Adipocyte (in vitro differentiated cells): ENCODE measurements at regions not wholly inside any gene's neighbourhood (a gene's known extent, or its start where the extent isn't known, plus 50 kb on each side); places are given as distances from the start of the nearest gene placed in this dataset.
A peak's percentile ranks its signal among the peaks of the same experiment; 100 is the strongest.

Experiments
- DNase-seq: peaks from one replicate; pipeline ENCODE4 v3.0.0-alpha.2; 2015; ENCODE audit warnings: low read depth
- H3K27me3 ChIP-seq: replicated peaks from 2 replicates; pipeline ENCODE4 v1.7.0; 2013; ENCODE audit warnings: mild to moderate bottlenecking, low read length, moderate library complexity; ENCODE audit not compliant: control insufficient read depth, insufficient read depth
- H3K36me3 ChIP-seq: 2 replicates; pipeline ENCODE4 v1.7.0; 2013; ENCODE audit warnings: low read length, mild to moderate bottlenecking, moderate library complexity; ENCODE audit not compliant: control insufficient read depth, insufficient read depth, severe bottlenecking
- H3K4me1 ChIP-seq: 2 replicates; pipeline ENCODE4 v1.7.0; 2013; ENCODE audit warnings: mild to moderate bottlenecking, low read length, moderate library complexity; ENCODE audit not compliant: control insufficient read depth, insufficient read depth
- H3K4me3 ChIP-seq: 2 replicates; pipeline ENCODE4 v1.7.0; 2013; ENCODE audit warnings: mild to moderate bottlenecking, low read length, moderate library complexity
- H3K9ac ChIP-seq: 2 replicates; pipeline ENCODE4 v1.7.0; 2013; ENCODE audit warnings: mild to moderate bottlenecking, low read length, moderate library complexity
- H3K9me3 ChIP-seq: 2 replicates; pipeline ENCODE4 v1.7.0; 2013; ENCODE audit warnings: mild to moderate bottlenecking, low read length, moderate library complexity; ENCODE audit not compliant: control insufficient read depth

DNA sequence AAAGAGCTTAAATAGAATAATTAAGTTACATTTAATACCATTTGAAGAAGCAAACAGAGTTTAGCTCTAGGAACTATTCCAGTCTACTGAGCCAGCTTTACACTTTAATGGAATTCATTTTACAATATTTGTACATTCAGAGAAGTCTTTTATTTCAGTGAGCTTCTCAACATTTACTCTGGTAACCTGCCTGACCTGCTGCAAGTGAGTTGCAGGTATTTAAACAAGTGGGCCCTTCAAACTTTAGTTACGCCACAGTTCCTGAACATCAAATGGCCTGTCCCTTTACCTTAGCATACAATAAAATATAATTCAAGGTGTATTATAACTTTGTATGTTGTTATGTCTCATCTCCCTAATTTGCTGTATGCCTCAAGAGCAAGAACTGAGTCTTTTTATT lies 121.6 kb upstream of the SEMA3C start:
- no peaks in the 10 kb centered on the region for H3K27me3 ChIP-seq

DNA sequence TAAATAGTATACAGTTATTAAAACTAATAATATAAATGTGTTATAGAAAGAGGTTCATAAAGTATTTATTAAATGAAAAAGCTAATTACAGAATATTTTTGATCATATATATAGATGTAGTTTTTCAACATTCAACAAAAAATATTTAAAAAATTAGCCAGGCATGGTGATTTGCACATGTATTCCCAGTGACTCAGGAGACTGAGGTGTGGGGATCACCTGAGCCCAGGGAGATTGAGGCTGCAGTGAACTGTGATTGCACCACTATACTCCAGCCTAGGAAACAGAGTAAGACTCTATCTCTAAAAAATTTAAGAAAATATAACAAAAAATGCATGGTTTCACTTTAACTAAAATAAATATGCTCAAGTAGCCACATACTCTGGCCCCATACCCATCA lies 118.0 kb upstream of the SEMA3C start:
- DNase-seq, result no peak

More for the DNA sequence above, 121.6 kb upstream of the SEMA3C start:
- no peak overlapping the region for H3K4me3 ChIP-seq
- no peak overlapping the region for H3K9ac ChIP-seq
- peaks cover 4% of the 10 kb centered on the region for H3K4me1 ChIP-seq
- no peaks in the 10 kb centered on the region for H3K36me3 ChIP-seq
- no peak for DNase-seq
- H3K9me3 ChIP-seq, result no peaks in the 10 kb centered on the region

GRCh38 chr7:81036057-81036456 lies 117.2 kb upstream of the SEMA3C start:
- Histone ChIP-seq H3K9ac (no peak overlapping the region), H3K36me3 (no peaks in the 10 kb centered on the region), H3K4me3 (no peak overlapping the region), H3K4me1 (peaks cover 4% of the 10 kb centered on the region), H3K9me3 (no peaks in the 10 kb centered on the region), H3K27me3 (no peaks in the 10 kb centered on the region)
- no peak for DNase-seq

More for the DNA sequence above, 118.0 kb upstream of the SEMA3C start:
- Histone ChIP-seq H3K27me3 (no peaks in the 10 kb centered on the region), H3K4me3 (no peak overlapping the region), H3K9me3 (no peaks in the 10 kb centered on the region), H3K4me1 (peaks cover 4% of the 10 kb centered on the region), H3K9ac (no peak overlapping the region), H3K36me3 (no peaks in the 10 kb centered on the region)

GRCh38 chr7:81031996-81032395 lies 113.1 kb upstream of the SEMA3C start:
- Histone ChIP-seq H3K36me3 (no peaks in the 10 kb centered on the region), H3K27me3 (no peaks in the 10 kb centered on the region), H3K9ac (no peak overlapping the region), H3K4me1 (peaks cover 4% of the 10 kb centered on the region), H3K9me3 (no peaks in the 10 kb centered on the region), H3K4me3 (no peak overlapping the region)
- no peak for DNase-seq

DNA sequence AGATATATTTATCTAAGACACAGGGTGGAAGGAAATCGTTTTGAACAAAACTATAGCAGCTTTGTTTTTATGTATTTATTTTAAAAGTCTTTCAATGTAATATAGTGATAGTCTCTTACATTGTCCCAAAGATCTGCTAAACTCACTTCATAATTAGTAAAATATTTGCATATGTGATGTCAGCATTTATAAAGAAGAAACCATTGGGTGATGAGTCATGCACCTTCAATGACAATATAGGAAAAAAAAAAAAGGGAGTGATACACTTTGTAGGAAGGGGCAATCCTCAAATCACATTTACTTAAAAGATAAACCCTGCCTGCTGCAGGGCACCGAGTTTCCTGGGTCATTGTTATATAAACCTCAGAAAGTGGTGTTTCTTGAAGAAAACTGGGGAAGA lies 112.4 kb upstream of the SEMA3C start:
- Histone ChIP-seq H3K9ac (no peak overlapping the region), H3K4me3 (no peak overlapping the region), H3K4me1 (peaks cover 4% of the 10 kb centered on the region), H3K9me3 (no peaks in the 10 kb centered on the region), H3K36me3 (no peaks in the 10 kb centered on the region), H3K27me3 (no peaks in the 10 kb centered on the region)
- DNase-seq, result no peak

- no peaks in the 10 kb centered on the region for H3K9me3 ChIP-seq
- H3K36me3 ChIP-seq, result no peaks in the 10 kb centered on the region
- H3K4me3 ChIP-seq, result no peak overlapping the region
- no peak for DNase-seq
- H3K4me1 ChIP-seq, result no peaks in the 10 kb centered on the region
- H3K27me3 ChIP-seq, result no peaks in the 10 kb centered on the region
- no peak overlapping the region for H3K9ac ChIP-seq
Measured at GRCh38 chr7:81030472-81030871, 111.6 kb upstream of the SEMA3C start.

GRCh38 chr7:81029511-81029910 lies 110.7 kb upstream of the SEMA3C start:
- H3K9ac ChIP-seq, result no peak overlapping the region
- no peak for DNase-seq
- H3K27me3 ChIP-seq, result no peaks in the 10 kb centered on the region
- H3K4me1 ChIP-seq, result no peaks in the 10 kb centered on the region
- H3K4me3 ChIP-seq, result no peak overlapping the region
- H3K9me3 ChIP-seq, result no peaks in the 10 kb centered on the region
- H3K36me3 ChIP-seq, result no peaks in the 10 kb centered on the region

DNA sequence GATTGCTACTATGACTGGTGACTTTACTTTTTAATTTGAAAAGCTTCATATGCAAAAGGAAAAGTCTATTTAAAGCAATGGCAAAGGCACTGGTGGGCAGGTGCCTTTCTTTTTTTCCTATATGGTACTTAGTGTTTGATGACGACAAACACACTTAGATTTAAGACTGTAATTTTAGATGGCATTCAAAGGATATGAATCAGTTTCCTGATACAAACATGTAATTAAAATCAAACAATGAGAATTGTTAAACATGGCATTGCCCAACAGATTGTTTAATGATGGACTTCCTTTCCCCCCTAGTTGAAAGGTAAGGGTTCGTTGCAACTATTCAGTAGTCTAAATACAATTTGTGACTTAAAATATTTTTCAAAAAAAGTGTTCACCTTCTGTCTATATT lies 106.5 kb upstream of the SEMA3C start:
- no peak for DNase-seq
- Histone ChIP-seq H3K36me3 (no peaks in the 10 kb centered on the region), H3K9me3 (no peaks in the 10 kb centered on the region), H3K4me1 (no peaks in the 10 kb centered on the region), H3K4me3 (no peak overlapping the region), H3K27me3 (no peaks in the 10 kb centered on the region), H3K9ac (no peak overlapping the region)

GRCh38 chr7:81014908-81015307 lies 96.1 kb upstream of the SEMA3C start:
- Histone ChIP-seq H3K9ac (no peak overlapping the region), H3K9me3 (no peaks in the 10 kb centered on the region), H3K36me3 (no peaks in the 10 kb centered on the region), H3K27me3 (no peaks in the 10 kb centered on the region), H3K4me1 (peaks cover 16% of the 10 kb centered on the region), H3K4me3 (no peak overlapping the region)
- DNase-seq, result no peak

GRCh38 chr7:81014266-81014665 lies 95.4 kb upstream of the SEMA3C start:
- H3K4me1 ChIP-seq, result peaks cover 16% of the 10 kb centered on the region
- H3K9ac ChIP-seq, result no peak overlapping the region
- no peaks in the 10 kb centered on the region for H3K36me3 ChIP-seq
- no peaks in the 10 kb centered on the region for H3K9me3 ChIP-seq
- no peak for DNase-seq
- H3K27me3 ChIP-seq, result no peaks in the 10 kb centered on the region
- H3K4me3 ChIP-seq, result no peak overlapping the region

DNA sequence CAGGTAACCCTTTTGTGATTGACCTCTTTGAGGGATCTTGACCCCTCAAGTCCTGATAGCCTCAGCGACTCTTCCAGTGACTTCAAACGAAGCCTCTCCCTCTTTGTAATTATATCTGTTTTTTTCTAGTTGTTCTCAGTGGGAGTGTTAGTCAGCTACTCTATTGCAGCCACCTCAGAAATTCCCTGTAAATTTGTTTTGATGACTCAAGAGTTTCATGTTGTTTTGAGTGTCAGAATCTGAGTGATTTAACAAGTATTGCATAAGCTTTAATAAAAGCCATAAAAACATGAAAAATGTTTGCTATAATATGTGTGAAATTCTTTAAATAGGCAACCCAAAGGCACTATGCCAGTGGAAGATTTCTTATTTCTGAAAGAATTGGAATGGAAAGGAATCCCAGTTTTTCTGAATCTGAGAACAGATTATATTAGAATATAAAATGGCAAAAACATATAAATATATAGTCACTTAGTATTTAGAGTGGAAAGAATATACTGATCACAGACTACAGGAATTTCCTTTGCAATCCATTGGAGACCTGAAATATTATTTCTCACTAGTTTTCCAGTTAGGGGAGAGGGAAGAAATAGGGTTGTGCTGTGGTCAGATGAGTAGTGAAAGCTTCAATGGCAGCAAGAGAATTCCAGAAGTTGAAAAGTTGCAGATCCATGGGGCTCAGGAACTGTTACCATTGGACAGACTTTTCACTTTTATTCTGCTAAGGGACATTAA lies 94.4 kb upstream of the SEMA3C start:
- peaks cover 16% of the 10 kb centered on the region for H3K4me1 ChIP-seq
- DNase-seq, result peak; percentile 54
- no peaks in the 10 kb centered on the region for H3K36me3 ChIP-seq
- H3K9ac ChIP-seq, result peak overlapping the region; percentile 31
- H3K27me3 ChIP-seq, result no peaks in the 10 kb centered on the region
- H3K9me3 ChIP-seq, result no peaks in the 10 kb centered on the region
- no peak overlapping the region for H3K4me3 ChIP-seq

DNA sequence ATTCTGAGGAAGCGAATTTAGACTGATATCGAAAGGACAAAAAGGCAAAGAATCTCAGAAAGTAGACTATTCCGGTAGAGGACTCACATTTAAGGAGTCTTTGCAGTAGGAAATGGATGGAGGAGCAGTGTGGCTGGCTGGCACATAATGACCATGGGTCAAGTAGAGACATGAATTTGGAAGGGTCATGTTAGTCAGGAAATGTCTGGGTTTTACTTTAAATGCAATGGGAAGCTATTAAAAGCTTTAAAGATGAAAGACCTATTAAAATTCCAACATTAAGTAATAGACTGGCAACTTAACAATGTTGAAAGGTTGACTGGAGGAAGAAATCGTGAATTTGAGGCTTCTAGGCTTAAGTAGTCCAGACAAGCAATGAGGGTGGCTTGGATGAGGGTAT lies 90.0 kb upstream of the SEMA3C start:
- H3K27me3 ChIP-seq, result no peaks in the 10 kb centered on the region
- no peaks in the 10 kb centered on the region for H3K36me3 ChIP-seq
- H3K9me3 ChIP-seq, result no peaks in the 10 kb centered on the region
- peaks cover 39% of the 10 kb centered on the region for H3K4me1 ChIP-seq
- no peak for DNase-seq
- H3K9ac ChIP-seq, result no peak overlapping the region
- no peak overlapping the region for H3K4me3 ChIP-seq
